ENCODE measurements at regions not wholly inside any gene's neighbourhood (a gene's known extent, or its start where the extent isn't known, plus 50 kb on each side); places are given as distances from the start of the nearest gene placed in this dataset.
A peak's percentile ranks its signal among the peaks of the same experiment; 100 is the strongest.

GRCh38 chr9:108158236-108158995 is 668.8 kb upstream of the KLF4 start:
- no peak for DNase-seq
- Histone ChIP-seq H3K36me3 (no peaks in the 10 kb centered on the region), H3K4me3 (no peak overlapping the region), H3K27me3 (no peaks in the 10 kb centered on the region), H3K9me3 (no peaks in the 10 kb centered on the region)

- Histone ChIP-seq H3K9me3 (no peaks in the 10 kb centered on the region), H3K36me3 (no peaks in the 10 kb centered on the region), H3K4me3 (no peak overlapping the region), H3K27me3 (no peaks in the 10 kb centered on the region)
- no peak for DNase-seq
Measured at GRCh38 chr9:108156270-108156998, 666.9 kb upstream of the KLF4 start.

GRCh38 chr9:108153416-108153815 is 663.8 kb upstream of the KLF4 start:
- no peaks in the 10 kb centered on the region for H3K36me3 ChIP-seq
- H3K27me3 ChIP-seq, result no peaks in the 10 kb centered on the region
- H3K9me3 ChIP-seq, result no peaks in the 10 kb centered on the region
- no peak overlapping the region for H3K4me3 ChIP-seq
- DNase-seq, result no peak

GRCh38 chr9:108150736-108151586 is 661.4 kb upstream of the KLF4 start:
- no peak overlapping the region for H3K4me3 ChIP-seq
- DNase-seq, result peak; percentile 41
- H3K27me3 ChIP-seq, result no peaks in the 10 kb centered on the region
- H3K9me3 ChIP-seq, result no peaks in the 10 kb centered on the region
- H3K36me3 ChIP-seq, result no peaks in the 10 kb centered on the region

GRCh38 chr9:108149326-108149725 is 659.8 kb upstream of the KLF4 start:
- Histone ChIP-seq H3K36me3 (no peaks in the 10 kb centered on the region), H3K27me3 (no peaks in the 10 kb centered on the region), H3K9me3 (no peaks in the 10 kb centered on the region), H3K4me3 (no peak overlapping the region)
- DNase-seq, result peak; percentile 59

GRCh38 chr9:108142504-108143201 is 653.1 kb upstream of the KLF4 start:
- no peaks in the 10 kb centered on the region for H3K9me3 ChIP-seq
- H3K4me3 ChIP-seq, result no peak overlapping the region
- DNase-seq, result peak; percentile 90
- H3K36me3 ChIP-seq, result no peaks in the 10 kb centered on the region
- H3K27me3 ChIP-seq, result no peaks in the 10 kb centered on the region

- H3K9me3 ChIP-seq, result no peaks in the 10 kb centered on the region
- no peaks in the 10 kb centered on the region for H3K36me3 ChIP-seq
- no peak overlapping the region for H3K4me3 ChIP-seq
- H3K27me3 ChIP-seq, result no peaks in the 10 kb centered on the region
- no peak for DNase-seq
Measured at GRCh38 chr9:108142142-108142503, 652.6 kb upstream of the KLF4 start.

- H3K9me3 ChIP-seq, result no peaks in the 10 kb centered on the region
- no peak for DNase-seq
- H3K36me3 ChIP-seq, result no peaks in the 10 kb centered on the region
- H3K27me3 ChIP-seq, result no peaks in the 10 kb centered on the region
- H3K4me3 ChIP-seq, result no peak overlapping the region
Measured at GRCh38 chr9:108139900-108140299, 650.3 kb upstream of the KLF4 start.

GRCh38 chr9:108138516-108138915 is 648.9 kb upstream of the KLF4 start:
- no peak for DNase-seq
- H3K36me3 ChIP-seq, result no peaks in the 10 kb centered on the region

GRCh38 chr9:108136656-108137055 is 647.1 kb upstream of the KLF4 start:
- no peak for DNase-seq
- H3K9me3 ChIP-seq, result no peaks in the 10 kb centered on the region
- H3K27me3 ChIP-seq, result no peaks in the 10 kb centered on the region
- H3K36me3 ChIP-seq, result no peaks in the 10 kb centered on the region
- H3K4me3 ChIP-seq, result no peak overlapping the region

More at GRCh38 chr9:108138516-108138915, 648.9 kb upstream of the KLF4 start:
- Histone ChIP-seq H3K27me3 (no peaks in the 10 kb centered on the region), H3K9me3 (no peaks in the 10 kb centered on the region), H3K4me3 (no peak overlapping the region)

- no peak for DNase-seq
- Histone ChIP-seq H3K9me3 (no peaks in the 10 kb centered on the region), H3K36me3 (no peaks in the 10 kb centered on the region)
Measured at GRCh38 chr9:108134486-108135128, 645.0 kb upstream of the KLF4 start.

GRCh38 chr9:108133680-108134079 is 644.1 kb upstream of the KLF4 start:
- Histone ChIP-seq H3K9me3 (no peaks in the 10 kb centered on the region), H3K36me3 (no peaks in the 10 kb centered on the region), H3K27me3 (no peaks in the 10 kb centered on the region), H3K4me3 (no peak overlapping the region)
- no peak for DNase-seq

More at GRCh38 chr9:108134486-108135128, 645.0 kb upstream of the KLF4 start:
- no peak overlapping the region for H3K4me3 ChIP-seq
- no peaks in the 10 kb centered on the region for H3K27me3 ChIP-seq

- Histone ChIP-seq H3K9me3 (no peaks in the 10 kb centered on the region), H3K27me3 (no peaks in the 10 kb centered on the region)
Measured at GRCh38 chr9:108133101-108133500, 643.5 kb upstream of the KLF4 start.

GRCh38 chr9:108130905-108131304 is 641.3 kb upstream of the KLF4 start:
- no peak for DNase-seq
- Histone ChIP-seq H3K36me3 (no peaks in the 10 kb centered on the region), H3K9me3 (no peaks in the 10 kb centered on the region), H3K27me3 (no peaks in the 10 kb centered on the region), H3K4me3 (no peak overlapping the region)

More at GRCh38 chr9:108133101-108133500, 643.5 kb upstream of the KLF4 start:
- Histone ChIP-seq H3K4me3 (no peak overlapping the region), H3K36me3 (no peaks in the 10 kb centered on the region)
- DNase-seq, result no peak

GRCh38 chr9:108125625-108126024 is 636.1 kb upstream of the KLF4 start:
- DNase-seq, result no peak
- no peak overlapping the region for H3K4me3 ChIP-seq
- no peaks in the 10 kb centered on the region for H3K27me3 ChIP-seq
- H3K36me3 ChIP-seq, result no peaks in the 10 kb centered on the region
- H3K9me3 ChIP-seq, result no peaks in the 10 kb centered on the region

GRCh38 chr9:108119530-108120113 is 630.1 kb upstream of the KLF4 start:
- DNase-seq, result no peak
- Histone ChIP-seq H3K4me3 (no peak overlapping the region), H3K27me3 (no peaks in the 10 kb centered on the region), H3K9me3 (no peaks in the 10 kb centered on the region), H3K36me3 (no peaks in the 10 kb centered on the region)
